ENCODE measurements at regions not wholly inside any gene's neighbourhood (a gene's known extent, or its start where the extent isn't known, plus 50 kb on each side); places are given as distances from the start of the nearest gene placed in this dataset.

DNA sequence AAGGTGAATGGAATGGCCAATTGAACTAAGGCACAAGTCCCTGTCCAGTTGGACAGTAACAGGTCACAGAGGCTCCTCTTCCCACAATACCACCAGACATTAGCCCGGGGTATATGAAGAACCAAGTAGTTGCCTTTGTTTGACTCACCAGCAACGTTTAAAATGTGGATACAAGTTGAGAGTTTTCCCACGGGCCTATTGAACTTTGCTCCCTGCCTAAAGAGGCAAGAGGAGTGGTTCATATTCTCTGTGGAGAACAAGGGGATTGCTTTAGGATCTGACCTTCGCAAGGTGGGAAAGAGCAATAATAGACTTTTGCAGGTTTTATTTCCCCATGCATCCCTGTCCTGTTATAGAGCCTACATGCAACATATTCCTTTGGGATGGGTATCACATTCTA is 177.2 kb downstream of the POU4F1 start:
- TF ChIP-seq JUN (CRISPR knock-in tag; IDR thresholded peaks at IDR 0.05) = no peak
- TF ChIP-seq, protein P1, sequence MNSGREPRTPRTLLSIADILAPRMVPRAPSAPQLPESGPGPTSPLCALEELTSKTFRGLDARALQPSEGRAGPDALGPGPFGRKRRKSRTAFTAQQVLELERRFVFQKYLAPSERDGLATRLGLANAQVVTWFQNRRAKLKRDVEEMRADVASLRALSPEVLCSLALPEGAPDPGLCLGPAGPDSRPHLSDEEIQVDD (CRISPR knock-in tag; IDR thresholded peaks at IDR 0.05; ENCODE audit: borderline replicate concordance) = no peak
- TF ChIP-seq, protein P2, sequence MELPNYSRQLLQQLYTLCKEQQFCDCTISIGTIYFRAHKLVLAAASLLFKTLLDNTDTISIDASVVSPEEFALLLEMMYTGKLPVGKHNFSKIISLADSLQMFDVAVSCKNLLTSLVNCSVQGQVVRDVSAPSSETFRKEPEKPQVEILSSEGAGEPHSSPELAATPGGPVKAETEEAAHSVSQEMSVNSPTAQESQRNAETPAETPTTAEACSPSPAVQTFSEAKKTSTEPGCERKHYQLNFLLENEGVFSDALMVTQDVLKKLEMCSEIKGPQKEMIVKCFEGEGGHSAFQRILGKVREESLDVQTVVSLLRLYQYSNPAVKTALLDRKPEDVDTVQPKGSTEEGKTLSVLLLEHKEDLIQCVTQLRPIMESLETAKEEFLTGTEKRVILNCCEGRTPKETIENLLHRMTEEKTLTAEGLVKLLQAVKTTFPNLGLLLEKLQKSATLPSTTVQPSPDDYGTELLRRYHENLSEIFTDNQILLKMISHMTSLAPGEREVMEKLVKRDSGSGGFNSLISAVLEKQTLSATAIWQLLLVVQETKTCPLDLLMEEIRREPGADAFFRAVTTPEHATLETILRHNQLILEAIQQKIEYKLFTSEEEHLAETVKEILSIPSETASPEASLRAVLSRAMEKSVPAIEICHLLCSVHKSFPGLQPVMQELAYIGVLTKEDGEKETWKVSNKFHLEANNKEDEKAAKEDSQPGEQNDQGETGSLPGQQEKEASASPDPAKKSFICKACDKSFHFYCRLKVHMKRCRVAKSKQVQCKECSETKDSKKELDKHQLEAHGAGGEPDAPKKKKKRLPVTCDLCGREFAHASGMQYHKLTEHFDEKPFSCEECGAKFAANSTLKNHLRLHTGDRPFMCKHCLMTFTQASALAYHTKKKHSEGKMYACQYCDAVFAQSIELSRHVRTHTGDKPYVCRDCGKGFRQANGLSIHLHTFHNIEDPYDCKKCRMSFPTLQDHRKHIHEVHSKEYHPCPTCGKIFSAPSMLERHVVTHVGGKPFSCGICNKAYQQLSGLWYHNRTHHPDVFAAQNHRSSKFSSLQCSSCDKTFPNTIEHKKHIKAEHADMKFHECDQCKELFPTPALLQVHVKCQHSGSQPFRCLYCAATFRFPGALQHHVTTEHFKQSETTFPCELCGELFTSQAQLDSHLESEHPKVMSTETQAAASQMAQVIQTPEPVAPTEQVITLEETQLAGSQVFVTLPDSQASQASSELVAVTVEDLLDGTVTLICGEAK (IDR thresholded peaks at IDR 0.05) = no peak
- TF ChIP-seq, protein P2 (CRISPR knock-in tag; IDR thresholded peaks at IDR 0.05) = no peak
- TF ChIP-seq, protein P3, sequence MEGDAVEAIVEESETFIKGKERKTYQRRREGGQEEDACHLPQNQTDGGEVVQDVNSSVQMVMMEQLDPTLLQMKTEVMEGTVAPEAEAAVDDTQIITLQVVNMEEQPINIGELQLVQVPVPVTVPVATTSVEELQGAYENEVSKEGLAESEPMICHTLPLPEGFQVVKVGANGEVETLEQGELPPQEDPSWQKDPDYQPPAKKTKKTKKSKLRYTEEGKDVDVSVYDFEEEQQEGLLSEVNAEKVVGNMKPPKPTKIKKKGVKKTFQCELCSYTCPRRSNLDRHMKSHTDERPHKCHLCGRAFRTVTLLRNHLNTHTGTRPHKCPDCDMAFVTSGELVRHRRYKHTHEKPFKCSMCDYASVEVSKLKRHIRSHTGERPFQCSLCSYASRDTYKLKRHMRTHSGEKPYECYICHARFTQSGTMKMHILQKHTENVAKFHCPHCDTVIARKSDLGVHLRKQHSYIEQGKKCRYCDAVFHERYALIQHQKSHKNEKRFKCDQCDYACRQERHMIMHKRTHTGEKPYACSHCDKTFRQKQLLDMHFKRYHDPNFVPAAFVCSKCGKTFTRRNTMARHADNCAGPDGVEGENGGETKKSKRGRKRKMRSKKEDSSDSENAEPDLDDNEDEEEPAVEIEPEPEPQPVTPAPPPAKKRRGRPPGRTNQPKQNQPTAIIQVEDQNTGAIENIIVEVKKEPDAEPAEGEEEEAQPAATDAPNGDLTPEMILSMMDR (CRISPR knock-in tag; IDR thresholded peaks at IDR 0.05) = no peak

Data from HepG2 (cell line).